Mesodermal cell (in vitro differentiated cells): ENCODE measurements at regions not wholly inside any gene's neighbourhood (a gene's known extent, or its start where the extent isn't known, plus 50 kb on each side); places are given as distances from the start of the nearest gene placed in this dataset.

Source experiments
- H3K27ac ChIP-seq: 2 replicates; pipeline ENCODE4 v1.7.0; 2013; ENCODE audit warnings: mild to moderate bottlenecking, low read depth, low read length, moderate library complexity; ENCODE audit not compliant: severe bottlenecking
- H3K36me3 ChIP-seq: 2 replicates; pipeline ENCODE4 v1.7.1; 2013; ENCODE audit warnings: mild to moderate bottlenecking, low read length, moderate library complexity; ENCODE audit not compliant: control insufficient read depth, insufficient read depth
- H3K4me1 ChIP-seq: one replicate; pipeline ENCODE4 v1.7.1; 2013; ENCODE audit warnings: mild to moderate bottlenecking, low read length; ENCODE audit not compliant: insufficient read depth, control insufficient read depth, poor library complexity, severe bottlenecking
- H3K4me3 ChIP-seq: 2 replicates; pipeline ENCODE4 v1.7.0; 2013; ENCODE audit warnings: low read length, control low read depth, mild to moderate bottlenecking; ENCODE audit not compliant: insufficient read depth, poor library complexity, severe bottlenecking; ENCODE audit errors: extremely low read depth
- H3K9me3 ChIP-seq: 2 replicates; pipeline ENCODE4 v1.7.1; 2013; ENCODE audit warnings: mild to moderate bottlenecking, low read length, moderate library complexity; ENCODE audit not compliant: control insufficient read depth
- WGBS, 2 experiments: methylation state at CpG; one replicate each; pipeline ENCODE4 v1.1.5; 2013; ENCODE audit warnings: missing lambda C conversion rate in 2 of 2; ENCODE audit not compliant: insufficient coverage in 2 of 2; 5-methylcytosine and 5-hydroxymethylcytosine counted together

- no peaks in the 10 kb centered on the region for H3K4me1 ChIP-seq
- no peaks in the 10 kb centered on the region for H3K36me3 ChIP-seq
- no peaks in the 10 kb centered on the region for H3K9me3 ChIP-seq
- H3K27ac ChIP-seq = no peak overlapping the region
- no peak overlapping the region for H3K4me3 ChIP-seq
- WGBS, 2 experiments = 100% methylated on average over 1 of the region's 3 CpGs; no CpG with 5 or more reads in 1 of the 2 experiments
These were observed 630.7 kb downstream of the HACE1 start for GRCh38 chr6:104229057-104229456.

- H3K9me3 ChIP-seq = no peaks in the 10 kb centered on the region
- H3K4me1 ChIP-seq = no peaks in the 10 kb centered on the region
- no peak overlapping the region for H3K4me3 ChIP-seq
- no peak overlapping the region for H3K27ac ChIP-seq
- WGBS, 2 experiments = no CpG with 5 or more reads among the region's 2 CpGs
- no peaks in the 10 kb centered on the region for H3K36me3 ChIP-seq
These were observed 632.2 kb downstream of the HACE1 start for GRCh38 chr6:104227508-104227907.

- Histone ChIP-seq H3K27ac (no peak overlapping the region), H3K9me3 (no peaks in the 10 kb centered on the region), H3K4me1 (no peaks in the 10 kb centered on the region), H3K4me3 (no peak overlapping the region), H3K36me3 (no peaks in the 10 kb centered on the region)
- WGBS, 2 experiments = 100% methylated on average over 1 of the region's 4 CpGs
These were observed 632.8 kb downstream of the HACE1 start for GRCh38 chr6:104226790-104227446.

GRCh38 chr6:104218116-104218515 lies 641.6 kb downstream of the HACE1 start:
- no peaks in the 10 kb centered on the region for H3K4me1 ChIP-seq
- H3K36me3 ChIP-seq = no peaks in the 10 kb centered on the region
- H3K9me3 ChIP-seq = no peaks in the 10 kb centered on the region
- no peak overlapping the region for H3K27ac ChIP-seq
- no peak overlapping the region for H3K4me3 ChIP-seq
- whole genome bisulfite sequencing, 2 experiments = 57 to 100% methylated on average over 1 of the region's 3 CpGs

- 85 to 89% methylated on average over 1 to 2 of the region's 3 CpGs for WGBS, 2 experiments
- no peaks in the 10 kb centered on the region for H3K4me1 ChIP-seq
- H3K36me3 ChIP-seq = no peaks in the 10 kb centered on the region
- no peaks in the 10 kb centered on the region for H3K9me3 ChIP-seq
- H3K27ac ChIP-seq = no peak overlapping the region
- no peak overlapping the region for H3K4me3 ChIP-seq
These were observed 644.8 kb downstream of the HACE1 start for GRCh38 chr6:104214901-104215300.

GRCh38 chr6:104212977-104213668 lies 646.6 kb downstream of the HACE1 start:
- WGBS, 2 experiments = no CpG with 5 or more reads among the region's 1 CpG
- Histone ChIP-seq H3K27ac (no peak overlapping the region), H3K9me3 (no peaks in the 10 kb centered on the region), H3K4me3 (no peak overlapping the region), H3K36me3 (no peaks in the 10 kb centered on the region), H3K4me1 (no peaks in the 10 kb centered on the region)

GRCh38 chr6:104207635-104208034 lies 652.1 kb downstream of the HACE1 start:
- H3K4me1 ChIP-seq = no peaks in the 10 kb centered on the region
- H3K9me3 ChIP-seq = no peaks in the 10 kb centered on the region
- H3K4me3 ChIP-seq = no peak overlapping the region

GRCh38 chr6:104201557-104201956 lies 658.2 kb downstream of the HACE1 start:
- H3K27ac ChIP-seq = no peak overlapping the region
- H3K9me3 ChIP-seq = no peaks in the 10 kb centered on the region
- no peaks in the 10 kb centered on the region for H3K36me3 ChIP-seq
- H3K4me3 ChIP-seq = no peak overlapping the region
- no peaks in the 10 kb centered on the region for H3K4me1 ChIP-seq
- WGBS, 2 experiments = 70 to 86% methylated on average over 2 of the region's 2 CpGs

More at GRCh38 chr6:104207635-104208034, 652.1 kb downstream of the HACE1 start:
- Histone ChIP-seq H3K27ac (no peak overlapping the region), H3K36me3 (no peaks in the 10 kb centered on the region)

- Histone ChIP-seq H3K36me3 (no peaks in the 10 kb centered on the region), H3K4me1 (peaks cover 4% of the 10 kb centered on the region), H3K4me3 (no peak overlapping the region), H3K9me3 (peaks cover 5% of the 10 kb centered on the region), H3K27ac (no peak overlapping the region)
These were observed 672.1 kb downstream of the HACE1 start for GRCh38 chr6:104187616-104188015.

GRCh38 chr6:104186831-104187230 lies 672.9 kb downstream of the HACE1 start:
- Histone ChIP-seq H3K27ac (no peak overlapping the region), H3K4me3 (no peak overlapping the region), H3K9me3 (peaks cover 3% of the 10 kb centered on the region), H3K36me3 (no peaks in the 10 kb centered on the region), H3K4me1 (peaks cover 4% of the 10 kb centered on the region)
- WGBS, 2 experiments = 63 to 100% methylated on average over 1 to 2 of the region's 3 CpGs

GRCh38 chr6:104183816-104184435 lies 675.8 kb downstream of the HACE1 start:
- no peak overlapping the region for H3K27ac ChIP-seq
- no peaks in the 10 kb centered on the region for H3K9me3 ChIP-seq
- H3K4me3 ChIP-seq = no peak overlapping the region
- H3K4me1 ChIP-seq = peaks cover 4% of the 10 kb centered on the region
- 83% methylated on average over 1 of the region's 3 CpGs; no CpG with 5 or more reads in 1 of the 2 experiments for WGBS, 2 experiments
- H3K36me3 ChIP-seq = no peaks in the 10 kb centered on the region
